Calu3 (cell line): ENCODE measurements at regions not wholly inside any gene's neighbourhood (a gene's known extent, or its start where the extent isn't known, plus 50 kb on each side); places are given as distances from the start of the nearest gene placed in this dataset.

Experiments used
- BruUV-seq: library from RNA; stranded (reverse); fragments of 400-500 nt; replicated peaks from 2 replicates; lab custom pipeline; 2021; lab: Mats Ljungman, UMichigan
- CTCF ChIA-PET: fragments of 300-600 bp; sonication (Branson Sonifier 250); formaldehyde crosslinking; loops from one replicate; lab custom pipeline; 2022; ENCODE audit warnings: antibody characterized with exemption; lab: Charles Lee
- DNase-seq: peaks from one replicate; pipeline ENCODE4 v3.0.0; 2022
- H3K27ac Mint-ChIP-seq: one replicate; pipeline ENCODE4 v1.8.0; 2022; ENCODE audit warnings: mixed read lengths; ENCODE audit not compliant: unreplicated experiment
- H3K27me3 Mint-ChIP-seq: one replicate; pipeline ENCODE4 v1.8.0; 2022; ENCODE audit warnings: mixed read lengths; ENCODE audit not compliant: unreplicated experiment
- H3K36me3 Mint-ChIP-seq: one replicate; pipeline ENCODE4 v1.8.0; 2022; ENCODE audit warnings: mild to moderate bottlenecking, moderate library complexity, mixed read lengths; ENCODE audit not compliant: insufficient read depth, unreplicated experiment
- H3K4me1 Mint-ChIP-seq: one replicate; pipeline ENCODE4 v1.8.0; 2022; ENCODE audit warnings: mild to moderate bottlenecking, low read depth, mixed read lengths; ENCODE audit not compliant: unreplicated experiment
- H3K4me3 Mint-ChIP-seq: one replicate; pipeline ENCODE4 v1.8.0; 2022; ENCODE audit warnings: mild to moderate bottlenecking, low read depth, moderate library complexity, mixed read lengths; ENCODE audit not compliant: unreplicated experiment
- H3K9me3 Mint-ChIP-seq: one replicate; pipeline ENCODE4 v1.8.0; 2022; ENCODE audit warnings: low read depth, mixed read lengths; ENCODE audit not compliant: unreplicated experiment
- CTCF ChIP-seq: fragments of 200-600 bp; IDR thresholded peaks from one replicate; pipeline ENCODE4 v1.8.0; 2022; ENCODE audit warnings: antibody characterized with exemption; ENCODE audit not compliant: unreplicated experiment
- intact Hi-C: fragments of 100-400 bp; cut with micrococcal nuclease; formaldehyde crosslinking; loops from one replicate; pipeline ENCODE4 v1.10.0; 2022; ENCODE audit not compliant: unreplicated experiment

- intact Hi-C loops = no loop called here
- H3K36me3 Mint-ChIP-seq = no peaks in the 10 kb centered on the region
- H3K4me1 Mint-ChIP-seq = peaks cover 9% of the 10 kb centered on the region
- no TSS peak for BruUV-seq
- TF ChIP-seq CTCF = no peak
- no peak overlapping the region for H3K4me3 Mint-ChIP-seq
- peaks cover 9% of the 10 kb centered on the region for H3K9me3 Mint-ChIP-seq
- H3K27me3 Mint-ChIP-seq = no peaks in the 10 kb centered on the region
- DNase-seq = no peak
- CTCF ChIA-PET = no interaction called here
- no peak overlapping the region for H3K27ac Mint-ChIP-seq
These were observed 286.6 kb upstream of the ZP4 start for GRCh38 chr1:238177351-238177750.

- TF ChIP-seq CTCF = no peak
- no peak for DNase-seq
- Mint-ChIP-seq H3K36me3 (no peaks in the 10 kb centered on the region), H3K9me3 (peaks cover 3% of the 10 kb centered on the region), H3K4me3 (no peak overlapping the region), H3K4me1 (peaks cover 9% of the 10 kb centered on the region), H3K27me3 (no peaks in the 10 kb centered on the region), H3K27ac (no peak overlapping the region)
- CTCF ChIA-PET = no interaction called here
- BruUV-seq = no TSS peak
- intact Hi-C loops = no loop called here
These were observed 285.7 kb upstream of the ZP4 start for GRCh38 chr1:238176441-238176840.

GRCh38 chr1:238171985-238172384, 281.3 kb upstream of the ZP4 start:
- H3K4me3 Mint-ChIP-seq = no peak overlapping the region
- CTCF ChIA-PET = no interaction called here
- no TSS peak for BruUV-seq
- no peaks in the 10 kb centered on the region for H3K9me3 Mint-ChIP-seq
- H3K27me3 Mint-ChIP-seq = no peaks in the 10 kb centered on the region
- H3K4me1 Mint-ChIP-seq = peaks cover 7% of the 10 kb centered on the region
- no peak for DNase-seq
- H3K27ac Mint-ChIP-seq = no peak overlapping the region
- no peak for TF ChIP-seq CTCF
- no peaks in the 10 kb centered on the region for H3K36me3 Mint-ChIP-seq
- intact Hi-C loops = no loop called here

GRCh38 chr1:238161955-238162354, 271.2 kb upstream of the ZP4 start:
- no peak for TF ChIP-seq CTCF
- H3K4me3 Mint-ChIP-seq = no peak overlapping the region
- BruUV-seq = no TSS peak
- no peak overlapping the region for H3K27ac Mint-ChIP-seq
- no peaks in the 10 kb centered on the region for H3K36me3 Mint-ChIP-seq
- H3K4me1 Mint-ChIP-seq = no peaks in the 10 kb centered on the region
- intact Hi-C loops = no loop called here
- H3K9me3 Mint-ChIP-seq = peaks cover 13% of the 10 kb centered on the region
- CTCF ChIA-PET = no interaction called here
- no peaks in the 10 kb centered on the region for H3K27me3 Mint-ChIP-seq
- DNase-seq = no peak
